Liver (tissue), 8 donors: ENCODE measurements at regions not wholly inside any gene's neighbourhood (a gene's known extent, or its start where the extent isn't known, plus 50 kb on each side); places are given as distances from the start of the nearest gene placed in this dataset.
A peak's percentile ranks its signal among the peaks of the same experiment; 100 is the strongest.

Experiments used
- DNase-seq: peaks from one replicate; pipeline ENCODE4 v3.0.0-alpha.2; 2017; ENCODE audit warnings: low spot score
- H3K27ac ChIP-seq, 2 donors: one replicate each; pipeline ENCODE4 v1.7.0; 2013; ENCODE audit warnings: inconsistent platforms in 2 of 2, low read length in 2 of 2, control low read depth in 1 of 2, low read depth in 1 of 2, mild to moderate bottlenecking in 1 of 2
- H3K27me3 ChIP-seq, 4 donors: one replicate each; pipeline versions ENCODE4 v1.6.1 to v1.7.0; 2013; ENCODE audit warnings: low read length in 3 of 4, inconsistent platforms in 1 of 4, mild to moderate bottlenecking in 1 of 4, moderate library complexity in 1 of 4; ENCODE audit not compliant: control insufficient read depth in 4 of 4, insufficient read depth in 4 of 4
- H3K36me3 ChIP-seq, 4 donors: one replicate each; pipeline versions ENCODE4 v1.6.1 to v1.7.0; 2013; ENCODE audit warnings: low read length in 3 of 4, mild to moderate bottlenecking in 3 of 4, low read depth in 1 of 4, moderate library complexity in 1 of 4; ENCODE audit not compliant: control insufficient read depth in 4 of 4, insufficient read depth in 3 of 4
- H3K4me1 ChIP-seq, 4 donors: one replicate each; pipeline versions ENCODE4 v1.6.1 to v1.7.0; 2013; ENCODE audit warnings: low read length in 3 of 4, mild to moderate bottlenecking in 3 of 4, moderate library complexity in 1 of 4; ENCODE audit not compliant: control insufficient read depth in 4 of 4, insufficient read depth in 4 of 4
- H3K4me3 ChIP-seq, 3 donors: one replicate each; pipeline versions ENCODE4 v1.6.1 to v1.7.0; 2013; ENCODE audit warnings: low read length in 3 of 3, control low read depth in 1 of 3, low read depth in 1 of 3, mild to moderate bottlenecking in 1 of 3
- H3K9ac ChIP-seq, 2 donors: one replicate each; pipeline ENCODE4 v1.7.0; 2013; ENCODE audit warnings: low read length in 2 of 2, mild to moderate bottlenecking in 2 of 2, moderate library complexity in 2 of 2, control low read depth in 1 of 2, low read depth in 1 of 2
- H3K9me3 ChIP-seq, 4 donors: one replicate each; pipeline versions ENCODE4 v1.6.1 to v1.7.0; 2013; ENCODE audit warnings: low read length in 3 of 4; ENCODE audit not compliant: control insufficient read depth in 4 of 4
- ATF3 ChIP-seq: IDR thresholded peaks from 2 replicates; pipeline ENCODE4 v1.6.1; 2016; ENCODE audit warnings: antibody characterized with exemption
- CTCF ChIP-seq: fragments of 150-350 bp; IDR thresholded peaks from 2 replicates; pipeline ENCODE4 v1.5.1; 2017; ENCODE audit warnings: improper control_type of control experiment, low read depth, low read length; ENCODE audit not compliant: missing input control
- EGR1 ChIP-seq, 2 donors: IDR thresholded peaks; 2 replicates each; pipeline ENCODE4 v1.6.1; 2016 to 2018; ENCODE audit warnings: antibody characterized with exemption in 2 of 2, low read depth in 2 of 2
- FOXA1 ChIP-seq: IDR thresholded peaks from 2 replicates; pipeline ENCODE4 v1.6.1; 2016; ENCODE audit warnings: antibody characterized with exemption
- FOXA2 ChIP-seq: IDR thresholded peaks from 2 replicates; pipeline ENCODE4 v1.6.1; 2016; ENCODE audit warnings: antibody characterized with exemption
- GABPA ChIP-seq, 2 donors: IDR thresholded peaks in 1 of 2; conservative IDR thresholded peaks in 1 of 2; 2 replicates each; pipeline ENCODE4 v1.6.1; 2016; ENCODE audit warnings: antibody characterized with exemption in 2 of 2, mild to moderate bottlenecking in 1 of 2, moderate library complexity in 1 of 2
- HNF4A ChIP-seq, 2 donors: conservative IDR thresholded peaks; 2 replicates each; pipeline ENCODE4 v1.6.1; 2016; ENCODE audit warnings: antibody characterized with exemption in 2 of 2, mild to moderate bottlenecking in 2 of 2
- HNF4G ChIP-seq: IDR thresholded peaks from 2 replicates; pipeline ENCODE4 v1.6.1; 2016; ENCODE audit warnings: antibody characterized with exemption
- MAX ChIP-seq: IDR thresholded peaks from 2 replicates; pipeline ENCODE4 v1.6.1; 2016; ENCODE audit warnings: antibody characterized with exemption
- NR2F2 ChIP-seq: IDR thresholded peaks from 2 replicates; pipeline ENCODE4 v1.6.1; 2016; ENCODE audit warnings: antibody characterized with exemption
- RAD21 ChIP-seq, 2 donors: IDR thresholded peaks; 2 replicates each; pipeline ENCODE4 v1.6.1; 2016; ENCODE audit warnings: antibody characterized with exemption in 2 of 2, mild to moderate bottlenecking in 2 of 2
- REST ChIP-seq: IDR thresholded peaks from 2 replicates; pipeline ENCODE4 v1.6.1; 2016; ENCODE audit warnings: antibody characterized with exemption, mild to moderate bottlenecking
- SP1 ChIP-seq: IDR thresholded peaks from 2 replicates; pipeline ENCODE4 v1.6.1; 2018; ENCODE audit warnings: antibody characterized with exemption, mild to moderate bottlenecking
- TAF1 ChIP-seq: conservative IDR thresholded peaks from 2 replicates; pipeline ENCODE4 v1.6.1; 2016; ENCODE audit warnings: antibody characterized with exemption, mild to moderate bottlenecking
- YY1 ChIP-seq: IDR thresholded peaks from 2 replicates; pipeline ENCODE4 v1.6.1; 2016; ENCODE audit warnings: antibody characterized with exemption, mild to moderate bottlenecking
- ZBTB33 ChIP-seq: IDR thresholded peaks from 2 replicates; pipeline ENCODE4 v1.6.1; 2016; ENCODE audit warnings: antibody characterized with exemption
- WGBS: extraction: QIAGEN DNeasy Blood & Tissue Kit; methylation state at CpG from one replicate; pipeline ENCODE4 v1.1.7; 2013; 5-methylcytosine and 5-hydroxymethylcytosine counted together
- donor health status: healthy.
- donor health status: healthy.
- donor health status: healthy.
- donor health status: healthy.
- donor health status: healthy.

- TF ChIP-seq REST (no peak), EGR1 (IDR thresholded peaks at IDR 0.05; ENCODE audit: low read depth in 2 of 2) (no peak), GABPA (IDR thresholded peaks at IDR 0.05 in 1 of 2, conservative IDR thresholded peaks at IDR 0.05 in 1 of 2) (no peak), TAF1 (no peak), HNF4G (no peak)
These were observed 158.4 kb downstream of the ERCC6L2 start (continued) for GRCh38 chr9:96033896-96034295.

GRCh38 chr9:96031916-96032534 lies 156.5 kb downstream of the ERCC6L2 start:
- peaks cover 15 to 25% (median 18%) of the 10 kb centered on the region in 4 donors for H3K4me1 ChIP-seq
- H3K9ac ChIP-seq: no peak overlapping the region
- H3K4me3 ChIP-seq: no peak overlapping the region
- peaks cover 0 to 5% (median 0%) of the 10 kb centered on the region in 4 donors for H3K27me3 ChIP-seq
- no peak for DNase-seq
- H3K36me3 ChIP-seq: no peaks in the 10 kb centered on the region
- no peaks in the 10 kb centered on the region for H3K9me3 ChIP-seq
- peak overlapping the region; percentile 72 to 77 for H3K27ac ChIP-seq
- 93% methylated on average over 15 of the region's 15 CpGs for WGBS
- no peak for TF ChIP-seq SP1
- no peak for TF ChIP-seq RAD21 (IDR thresholded peaks at IDR 0.05)
- no peak for TF ChIP-seq HNF4A (conservative IDR thresholded peaks at IDR 0.05)
- no peak for TF ChIP-seq HNF4G
- TF ChIP-seq EGR1 (IDR thresholded peaks at IDR 0.05; ENCODE audit: low read depth in 2 of 2): no peak
- TF ChIP-seq FOXA2: no peak
- TF ChIP-seq FOXA1: no peak
- TF ChIP-seq REST: no peak
- no peak for TF ChIP-seq ZBTB33
- no peak for TF ChIP-seq GABPA (IDR thresholded peaks at IDR 0.05 in 1 of 2, conservative IDR thresholded peaks at IDR 0.05 in 1 of 2)
- no peak for TF ChIP-seq CTCF
- TF ChIP-seq NR2F2: no peak
- TF ChIP-seq YY1: no peak
- no peak for TF ChIP-seq ATF3
- no peak for TF ChIP-seq TAF1
- no peak for TF ChIP-seq MAX
